ENCODE measurements at regions not wholly inside any gene's neighbourhood (a gene's known extent, or its start where the extent isn't known, plus 50 kb on each side); places are given as distances from the start of the nearest gene placed in this dataset.

- H3K36me3 ChIP-seq: no peaks in the 10 kb centered on the region
- no peak for DNase-seq
- no peak overlapping the region for H3K4me3 ChIP-seq
- TF ChIP-seq CTCF (IDR thresholded peaks at IDR 0.05) (no peak), POLR2A (IDR thresholded peaks at IDR 0.05) (no peak)
- no peak overlapping the region for H3K27ac ChIP-seq
- no peaks in the 10 kb centered on the region for H3K27me3 ChIP-seq
- no peaks in the 10 kb centered on the region for H3K4me1 ChIP-seq
- H3K9me3 ChIP-seq: no peaks in the 10 kb centered on the region
These were observed 78.5 kb upstream of the SPATA31D4 start for GRCh38 chr9:81849631-81850259.

DNA sequence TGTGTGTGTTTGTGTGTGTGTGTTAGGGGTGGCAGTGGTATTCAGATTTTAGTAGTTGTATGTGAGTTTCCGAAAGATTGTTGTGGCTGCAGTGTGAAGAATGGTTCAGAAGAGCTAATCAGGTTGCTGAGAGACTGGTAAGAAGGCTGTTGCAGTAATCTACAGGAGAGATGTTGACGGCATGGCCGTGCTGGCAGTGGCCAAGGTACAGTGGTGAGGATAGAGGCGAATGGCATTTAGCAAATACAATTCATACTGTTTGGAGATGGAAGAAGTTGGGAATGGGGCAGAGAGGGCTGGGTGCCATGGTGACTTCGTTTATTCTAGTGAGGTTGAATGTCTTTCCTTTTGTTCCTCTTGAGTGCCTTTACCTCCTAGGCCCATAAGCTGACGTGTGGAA is 77.5 kb upstream of the SPATA31D4 start:
- Histone ChIP-seq H3K4me1 (no peaks in the 10 kb centered on the region), H3K27ac (no peak overlapping the region), H3K4me3 (no peak overlapping the region), H3K9me3 (no peaks in the 10 kb centered on the region), H3K27me3 (no peaks in the 10 kb centered on the region), H3K36me3 (no peaks in the 10 kb centered on the region)
- TF ChIP-seq CTCF (IDR thresholded peaks at IDR 0.05) (no peak), POLR2A (IDR thresholded peaks at IDR 0.05) (no peak)
- DNase-seq: no peak

- TF ChIP-seq CTCF (IDR thresholded peaks at IDR 0.05) (no peak), POLR2A (IDR thresholded peaks at IDR 0.05) (no peak)
- Histone ChIP-seq H3K4me3 (no peak overlapping the region), H3K36me3 (no peaks in the 10 kb centered on the region), H3K27ac (no peak overlapping the region), H3K9me3 (no peaks in the 10 kb centered on the region), H3K27me3 (no peaks in the 10 kb centered on the region), H3K4me1 (no peaks in the 10 kb centered on the region)
- no peak for DNase-seq
These were observed 76.9 kb upstream of the SPATA31D4 start for GRCh38 chr9:81851340-81851739.

DNA sequence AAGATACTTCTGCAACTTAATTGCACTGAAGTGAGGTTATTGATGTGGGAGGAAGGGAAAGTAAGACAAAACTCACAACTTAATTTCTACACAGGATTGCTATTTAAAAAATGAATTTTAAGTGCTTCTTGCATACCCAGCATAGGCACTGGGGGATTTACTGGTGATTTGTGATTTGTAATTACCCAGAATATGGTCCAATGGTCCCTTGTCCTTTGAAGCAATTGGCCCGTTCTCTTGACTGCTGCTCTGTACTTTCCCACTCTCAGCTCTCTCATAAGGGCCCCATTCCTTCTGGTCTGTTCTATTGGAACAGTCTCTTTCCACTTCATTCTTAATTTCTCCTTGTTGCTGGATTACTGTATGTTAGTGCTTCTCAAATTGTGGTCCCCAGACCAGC is 75.4 kb upstream of the SPATA31D4 start:
- Histone ChIP-seq H3K27ac (no peak overlapping the region), H3K4me1 (no peaks in the 10 kb centered on the region), H3K36me3 (no peaks in the 10 kb centered on the region), H3K9me3 (no peaks in the 10 kb centered on the region), H3K27me3 (no peaks in the 10 kb centered on the region), H3K4me3 (no peak overlapping the region)
- TF ChIP-seq POLR2A (IDR thresholded peaks at IDR 0.05): no peak
- no peak for TF ChIP-seq CTCF (IDR thresholded peaks at IDR 0.05)
- no peak for DNase-seq

- DNase-seq: no peak
- TF ChIP-seq CTCF (IDR thresholded peaks at IDR 0.05): no peak
- TF ChIP-seq POLR2A (IDR thresholded peaks at IDR 0.05): no peak
- Histone ChIP-seq H3K27me3 (no peaks in the 10 kb centered on the region), H3K9me3 (no peaks in the 10 kb centered on the region), H3K4me3 (no peak overlapping the region), H3K36me3 (no peaks in the 10 kb centered on the region), H3K4me1 (no peaks in the 10 kb centered on the region), H3K27ac (no peak overlapping the region)
These were observed 72.7 kb upstream of the SPATA31D4 start for GRCh38 chr9:81855538-81855937.

Measured in Peyer's patch (tissue), 4 donors.